Suprapubic skin (tissue), 4 donors: ENCODE measurements at regions not wholly inside any gene's neighbourhood (a gene's known extent, or its start where the extent isn't known, plus 50 kb on each side); places are given as distances from the start of the nearest gene placed in this dataset.

Experiments used
- CTCF ChIP-seq, 2 donors: fragments of 200-600 bp in 1 of 2; fragments of 450-650 bp in 1 of 2; sonication (generic) in 1 of 2; IDR thresholded peaks; one replicate each; pipeline ENCODE4 v1.5.1; 2016 to 2019; ENCODE audit warnings: antibody characterized with exemption in 2 of 2, mild to moderate bottlenecking in 1 of 2, moderate library complexity in 1 of 2
- POLR2A ChIP-seq, 2 donors: fragments of 450-650 bp; IDR thresholded peaks; one replicate each; pipeline ENCODE4 v1.6.1; 2017; ENCODE audit warnings: antibody characterized with exemption in 2 of 2, mild to moderate bottlenecking in 2 of 2, moderate library complexity in 2 of 2
- POLR2AphosphoS5 ChIP-seq, 3 donors: sonication (generic); formaldehyde crosslinking; IDR thresholded peaks; one replicate each; pipeline ENCODE4 v1.6.1; 2017; ENCODE audit warnings: antibody characterized with exemption in 3 of 3

- TF ChIP-seq POLR2AphosphoS5 (IDR thresholded peaks at IDR 0.05) = no peak
- no peak for TF ChIP-seq POLR2A (IDR thresholded peaks at IDR 0.05)
- no peak for TF ChIP-seq CTCF (IDR thresholded peaks at IDR 0.05)
These were observed 969.9 kb upstream of the EPHA7 start for GRCh38 chr6:94389218-94389617.
